RWPE2 (cell line): ENCODE measurements at regions not wholly inside any gene's neighbourhood (a gene's known extent, or its start where the extent isn't known, plus 50 kb on each side); places are given as distances from the start of the nearest gene placed in this dataset.

Experiments
- ATAC-seq: fragments of 200-7000 bp; cut with Tn5 transposase; 3 replicates; pipeline ENCODE4 v1.9.1; 2021; ENCODE audit warnings: low read depth
- DNase-seq: peaks from one replicate; pipeline ENCODE4 v3.0.0-alpha.2; 2020; ENCODE audit warnings: low spot score
- H3K27ac ChIP-seq: fragments of 450-650 bp; 2 replicates; pipeline ENCODE4 v1.5.1; 2017; ENCODE audit warnings: mild to moderate bottlenecking; ENCODE audit not compliant: poor library complexity, severe bottlenecking
- H3K27me3 ChIP-seq: fragments of 250-450 bp; sonication (Bioruptor Pico); 2 replicates; pipeline ENCODE4 v1.5.1; 2021; ENCODE audit warnings: mild to moderate bottlenecking, moderate library complexity; ENCODE audit not compliant: insufficient read depth, poor library complexity, severe bottlenecking
- H3K36me3 ChIP-seq: fragments of 250-450 bp; sonication (Bioruptor Pico); 2 replicates; pipeline ENCODE4 v1.5.1; 2020; ENCODE audit warnings: low read depth, mild to moderate bottlenecking, moderate library complexity
- H3K4me1 ChIP-seq: fragments of 250-450 bp; sonication (Bioruptor Pico); 2 replicates; pipeline ENCODE4 v1.5.1; 2021; ENCODE audit warnings: mild to moderate bottlenecking, moderate library complexity; ENCODE audit not compliant: insufficient read depth, poor library complexity, severe bottlenecking
- H3K4me3 ChIP-seq: fragments of 250-450 bp; sonication (Bioruptor Pico); 2 replicates; pipeline ENCODE4 v1.5.1; 2021; ENCODE audit warnings: mild to moderate bottlenecking, moderate library complexity; ENCODE audit not compliant: severe bottlenecking
- H3K9me3 ChIP-seq: fragments of 250-450 bp; sonication (Bioruptor Pico); 2 replicates; pipeline ENCODE4 v1.5.1; 2021; ENCODE audit warnings: mild to moderate bottlenecking, moderate library complexity; ENCODE audit not compliant: severe bottlenecking
- CTCF ChIP-seq: fragments of 450-650 bp; IDR thresholded peaks from one replicate; pipeline ENCODE4 v1.5.1; 2017; ENCODE audit warnings: mild to moderate bottlenecking, moderate library complexity; ENCODE audit not compliant: poor library complexity, severe bottlenecking

GRCh38 chr3:176579711-176580185 lies 617.5 kb downstream of the TBL1XR1 start:
- ATAC-seq = 0 out of 3 replicates have a peak, but pooled peaks have one; percentile 31
- Histone ChIP-seq H3K4me3 (no peak overlapping the region), H3K27me3 (no peaks in the 10 kb centered on the region), H3K4me1 (no peaks in the 10 kb centered on the region), H3K36me3 (no peaks in the 10 kb centered on the region), H3K9me3 (no peaks in the 10 kb centered on the region), H3K27ac (no peak overlapping the region)
- no peak for TF ChIP-seq CTCF
- no peak for DNase-seq

DNA sequence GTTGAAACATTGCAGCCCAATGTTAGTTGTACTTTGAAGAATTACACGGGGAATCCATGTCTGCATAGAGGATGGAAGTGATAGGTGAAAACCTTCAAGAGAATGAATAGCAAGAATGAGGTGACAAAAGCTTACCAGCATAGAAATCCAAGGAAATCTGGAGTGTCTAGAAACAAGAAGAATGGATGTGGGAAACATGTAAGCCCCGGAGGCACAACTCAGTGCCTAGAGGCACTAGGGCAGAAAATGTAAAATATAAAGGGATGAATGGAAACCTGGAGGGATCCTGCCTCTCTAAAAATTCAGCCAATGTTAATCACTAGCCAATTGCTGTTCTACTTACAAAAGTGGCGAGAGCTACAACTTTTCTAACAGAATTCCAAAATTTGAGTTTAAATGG lies 619.0 kb downstream of the TBL1XR1 start:
- DNase-seq (no peak), ATAC-seq (no peak)
- no peaks in the 10 kb centered on the region for H3K4me1 ChIP-seq
- no peak overlapping the region for H3K4me3 ChIP-seq
- no peaks in the 10 kb centered on the region for H3K9me3 ChIP-seq
- no peaks in the 10 kb centered on the region for H3K27me3 ChIP-seq
- no peaks in the 10 kb centered on the region for H3K36me3 ChIP-seq
- TF ChIP-seq CTCF = no peak
- no peak overlapping the region for H3K27ac ChIP-seq

DNA sequence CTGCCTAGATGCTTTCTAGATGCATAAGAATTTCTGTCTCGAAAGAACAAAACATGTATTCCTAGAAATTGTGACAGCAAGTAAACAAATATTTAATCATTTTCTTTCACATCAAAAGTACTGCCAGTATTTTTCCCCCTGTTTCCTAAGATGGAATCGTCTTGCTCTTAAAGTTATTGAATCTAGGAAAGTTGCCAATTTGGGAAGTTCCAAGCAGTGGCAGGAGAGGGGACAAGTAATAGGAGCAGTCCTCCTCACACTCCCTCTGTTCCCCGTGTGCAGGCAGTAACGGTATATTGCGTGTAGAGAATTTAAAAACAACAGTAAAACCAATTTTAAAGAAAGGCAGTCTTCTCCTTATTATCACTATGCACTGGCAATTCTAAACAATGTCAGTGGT lies 619.8 kb downstream of the TBL1XR1 start:
- no peaks in the 10 kb centered on the region for H3K27me3 ChIP-seq
- TF ChIP-seq CTCF = no peak
- ATAC-seq (no peak), DNase-seq (no peak)
- no peak overlapping the region for H3K27ac ChIP-seq
- no peaks in the 10 kb centered on the region for H3K4me1 ChIP-seq
- H3K36me3 ChIP-seq = no peaks in the 10 kb centered on the region
- no peaks in the 10 kb centered on the region for H3K9me3 ChIP-seq
- no peak overlapping the region for H3K4me3 ChIP-seq

DNA sequence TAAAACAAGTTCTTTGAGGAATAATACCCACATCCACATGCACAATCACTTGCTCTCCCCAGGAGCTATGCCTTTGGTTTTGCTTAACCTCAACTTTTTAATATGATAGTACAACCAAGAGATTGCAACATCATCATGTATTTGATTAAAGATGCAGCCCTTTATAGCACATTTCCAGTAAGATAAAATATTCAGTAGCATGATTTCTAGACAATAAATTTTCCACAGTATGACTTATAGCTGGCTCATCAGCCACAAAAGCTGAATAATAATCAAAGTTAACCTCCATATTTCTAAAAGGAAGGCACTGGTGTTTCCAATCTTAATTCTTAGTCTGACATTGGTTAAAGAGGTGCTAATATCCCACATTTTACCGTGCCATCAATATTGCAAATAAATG lies 622.5 kb downstream of the TBL1XR1 start:
- Histone ChIP-seq H3K27ac (no peak overlapping the region), H3K9me3 (no peaks in the 10 kb centered on the region), H3K36me3 (no peaks in the 10 kb centered on the region), H3K27me3 (no peaks in the 10 kb centered on the region), H3K4me3 (no peak overlapping the region), H3K4me1 (no peaks in the 10 kb centered on the region)
- ATAC-seq = no peak
- no peak for DNase-seq
- TF ChIP-seq CTCF = no peak

- Histone ChIP-seq H3K4me3 (no peak overlapping the region), H3K36me3 (no peaks in the 10 kb centered on the region), H3K27me3 (no peaks in the 10 kb centered on the region), H3K4me1 (no peaks in the 10 kb centered on the region), H3K27ac (no peak overlapping the region), H3K9me3 (no peaks in the 10 kb centered on the region)
- DNase-seq (no peak), ATAC-seq (no peak)
- TF ChIP-seq CTCF = no peak
Measured at GRCh38 chr3:176571926-176572325, 625.4 kb downstream of the TBL1XR1 start.
